CD14-positive monocyte (primary cell): ENCODE measurements at regions not wholly inside any gene's neighbourhood (a gene's known extent, or its start where the extent isn't known, plus 50 kb on each side); places are given as distances from the start of the nearest gene placed in this dataset.

Experiments used
- DNase-seq, 3 donors: peaks; one replicate each; pipeline ENCODE4 v3.0.0-alpha.2; 2011 to 2022
- H2AFZ ChIP-seq: 2 replicates; pipeline ENCODE4 v1.6.0; 2012; ENCODE audit warnings: mild to moderate bottlenecking, low read depth, low read length, inconsistent platforms; ENCODE audit not compliant: insufficient read depth, poor library complexity, severe bottlenecking
- H3K27ac ChIP-seq, 2 donors: 1 replicate in 1 of 2; 2 replicates in 1 of 2; pipeline ENCODE4 v1.5.1; 2012 to 2013; ENCODE audit warnings: low read length in 2 of 2, control low read depth in 1 of 2, inconsistent platforms in 1 of 2, low read depth in 1 of 2, mild to moderate bottlenecking in 1 of 2
- H3K27me3 ChIP-seq, 2 donors: one replicate each; pipeline versions ENCODE4 v1.6.0 to v1.6.1; 2011 to 2013; ENCODE audit warnings: low read length in 2 of 2; ENCODE audit not compliant: control insufficient read depth in 2 of 2, insufficient read depth in 2 of 2
- H3K36me3 ChIP-seq, 2 donors: replicated peaks in 1 of 2; 1 replicate in 1 of 2; 2 replicates in 1 of 2; pipeline versions ENCODE4 v1.5.1 to v1.6.1; 2012 to 2013; ENCODE audit warnings: low read length in 2 of 2, control low read depth in 1 of 2, inconsistent platforms in 1 of 2, mild to moderate bottlenecking in 1 of 2; ENCODE audit not compliant: insufficient read depth in 2 of 2, control insufficient read depth in 1 of 2
- H3K4me1 ChIP-seq, 2 donors: 1 replicate in 1 of 2; 2 replicates in 1 of 2; pipeline versions ENCODE4 v1.5.1 to v1.6.1; 2012 to 2013; ENCODE audit warnings: low read length in 2 of 2, control low read depth in 1 of 2, inconsistent platforms in 1 of 2, mild to moderate bottlenecking in 1 of 2, moderate library complexity in 1 of 2; ENCODE audit not compliant: insufficient read depth in 2 of 2, control insufficient read depth in 1 of 2
- H3K4me2 ChIP-seq: replicated peaks from 2 replicates; pipeline ENCODE3; 2012; ENCODE audit warnings: low read length, moderate library complexity, mild to moderate bottlenecking; ENCODE audit not compliant: poor library complexity, severe bottlenecking; ENCODE audit errors: extremely low read depth
- H3K4me3 ChIP-seq, 3 experiments: fragments of 200-600 bp in 1 of 3; sonication (generic) in 1 of 3; replicated peaks in 1 of 3; 1 replicate in 2 of 3; 2 replicates in 1 of 3; pipeline ENCODE4 v1.5.1; 2011 to 2013; ENCODE audit warnings: low read length in 3 of 3, mild to moderate bottlenecking in 3 of 3, control low read depth in 2 of 3, low read depth in 2 of 3, inconsistent platforms in 1 of 3, moderate library complexity in 1 of 3
- H3K79me2 ChIP-seq: 2 replicates; pipeline ENCODE4 v1.6.0; 2012; ENCODE audit warnings: mild to moderate bottlenecking, control low read depth, inconsistent platforms, low read length, moderate library complexity; ENCODE audit not compliant: insufficient read depth
- H3K9ac ChIP-seq: 2 replicates; pipeline ENCODE4 v1.6.0; 2017; ENCODE audit warnings: low read length, mild to moderate bottlenecking; ENCODE audit not compliant: insufficient read depth, poor library complexity, severe bottlenecking
- H3K9me3 ChIP-seq, 2 donors: replicated peaks in 1 of 2; 1 replicate in 1 of 2; 2 replicates in 1 of 2; pipeline versions ENCODE4 v1.5.1 to v1.6.1; 2012 to 2013; ENCODE audit warnings: low read length in 2 of 2, control low read depth in 1 of 2; ENCODE audit not compliant: control insufficient read depth in 1 of 2, insufficient read depth in 1 of 2
- H4K20me1 ChIP-seq: 2 replicates; pipeline ENCODE4 v1.6.0; 2012; ENCODE audit warnings: mild to moderate bottlenecking, low read length, control low read depth, moderate library complexity; ENCODE audit not compliant: insufficient read depth
- H3K27ac Mint-ChIP-seq, 7 donors: one replicate each; pipeline ENCODE4 v1.8.0; 2020; ENCODE audit warnings: mild to moderate bottlenecking in 7 of 7, mixed read lengths in 7 of 7, moderate library complexity in 6 of 7, inconsistent platforms in 2 of 7
- H3K27me3 Mint-ChIP-seq, 3 donors: one replicate each; pipeline ENCODE4 v1.8.0; 2021 to 2022; ENCODE audit warnings: low read depth in 3 of 3, mild to moderate bottlenecking in 3 of 3, mixed read lengths in 3 of 3, moderate library complexity in 3 of 3, inconsistent platforms in 1 of 3
- H3K36me3 Mint-ChIP-seq, 2 donors: one replicate each; pipeline ENCODE4 v1.8.0; 2020; ENCODE audit warnings: mixed read lengths in 2 of 2, inconsistent platforms in 1 of 2, mild to moderate bottlenecking in 1 of 2
- H3K4me1 Mint-ChIP-seq: one replicate; pipeline ENCODE4 v1.8.0; 2020; ENCODE audit warnings: mild to moderate bottlenecking, mixed read lengths
- H3K4me3 Mint-ChIP-seq, 2 donors: one replicate each; pipeline ENCODE4 v1.8.0; 2020; ENCODE audit warnings: mild to moderate bottlenecking in 2 of 2, mixed read lengths in 2 of 2, moderate library complexity in 1 of 2
- H3K9me3 Mint-ChIP-seq, 7 donors: one replicate each; pipeline ENCODE4 v1.8.0; 2020 to 2022; ENCODE audit warnings: mixed read lengths in 7 of 7, mild to moderate bottlenecking in 6 of 7, moderate library complexity in 6 of 7, inconsistent platforms in 2 of 7
- WGBS: methylation state at CpG from one replicate; pipeline ENCODE4 v1.1.5; 2013; ENCODE audit warnings: missing lambda C conversion rate; ENCODE audit not compliant: insufficient coverage; 5-methylcytosine and 5-hydroxymethylcytosine counted together
- intact Hi-C, 2 donors: fragments of 100-400 bp; cut with micrococcal nuclease; formaldehyde crosslinking; loops; one replicate each; pipeline versions ENCODE4 v1.15.0 to v1.15.1; 2023
- TF ChIP-seq, protein P1 (sequence below): fragments of 200-600 bp; IDR thresholded peaks from one replicate; pipeline ENCODE4 v1.8.0; 2022; ENCODE audit warnings: antibody characterized with exemption, mild to moderate bottlenecking

- no peak overlapping the region for H2AFZ ChIP-seq
- H3K27me3 ChIP-seq, result no peaks in the 10 kb centered on the region
- DNase-seq, result no peak
- H3K4me1 Mint-ChIP-seq, result no peaks in the 10 kb centered on the region
- TF ChIP-seq, protein P1, sequence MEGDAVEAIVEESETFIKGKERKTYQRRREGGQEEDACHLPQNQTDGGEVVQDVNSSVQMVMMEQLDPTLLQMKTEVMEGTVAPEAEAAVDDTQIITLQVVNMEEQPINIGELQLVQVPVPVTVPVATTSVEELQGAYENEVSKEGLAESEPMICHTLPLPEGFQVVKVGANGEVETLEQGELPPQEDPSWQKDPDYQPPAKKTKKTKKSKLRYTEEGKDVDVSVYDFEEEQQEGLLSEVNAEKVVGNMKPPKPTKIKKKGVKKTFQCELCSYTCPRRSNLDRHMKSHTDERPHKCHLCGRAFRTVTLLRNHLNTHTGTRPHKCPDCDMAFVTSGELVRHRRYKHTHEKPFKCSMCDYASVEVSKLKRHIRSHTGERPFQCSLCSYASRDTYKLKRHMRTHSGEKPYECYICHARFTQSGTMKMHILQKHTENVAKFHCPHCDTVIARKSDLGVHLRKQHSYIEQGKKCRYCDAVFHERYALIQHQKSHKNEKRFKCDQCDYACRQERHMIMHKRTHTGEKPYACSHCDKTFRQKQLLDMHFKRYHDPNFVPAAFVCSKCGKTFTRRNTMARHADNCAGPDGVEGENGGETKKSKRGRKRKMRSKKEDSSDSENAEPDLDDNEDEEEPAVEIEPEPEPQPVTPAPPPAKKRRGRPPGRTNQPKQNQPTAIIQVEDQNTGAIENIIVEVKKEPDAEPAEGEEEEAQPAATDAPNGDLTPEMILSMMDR, result no peak
- H3K4me3 Mint-ChIP-seq, result no peak overlapping the region
- H3K79me2 ChIP-seq, result no peaks in the 10 kb centered on the region
- no peak overlapping the region for H3K4me2 ChIP-seq
- H3K9ac ChIP-seq, result no peak overlapping the region
- H3K36me3 ChIP-seq, result no peaks in the 10 kb centered on the region
- H3K9me3 ChIP-seq, result peaks cover 0 to 3% of the 10 kb centered on the region in 2 donors
- H3K27ac Mint-ChIP-seq, result no peak overlapping the region
- WGBS, result 84% methylated on average over 5 of the region's 5 CpGs
- H4K20me1 ChIP-seq, result no peaks in the 10 kb centered on the region
- intact Hi-C loops, result no loop called here
- H3K4me1 ChIP-seq, result no peaks in the 10 kb centered on the region
- no peaks in the 10 kb centered on the region for H3K36me3 Mint-ChIP-seq
- peaks cover 0 to 4% (median 0%) of the 10 kb centered on the region in 3 donors for H3K27me3 Mint-ChIP-seq
- no peak overlapping the region for H3K4me3 ChIP-seq
- peaks cover 0 to 6% (median 4%) of the 10 kb centered on the region in 7 donors for H3K9me3 Mint-ChIP-seq
- no peak overlapping the region for H3K27ac ChIP-seq
Observed at GRCh38 chr18:69267895-69268294, 132.8 kb upstream of the DOK6 start.

DNA sequence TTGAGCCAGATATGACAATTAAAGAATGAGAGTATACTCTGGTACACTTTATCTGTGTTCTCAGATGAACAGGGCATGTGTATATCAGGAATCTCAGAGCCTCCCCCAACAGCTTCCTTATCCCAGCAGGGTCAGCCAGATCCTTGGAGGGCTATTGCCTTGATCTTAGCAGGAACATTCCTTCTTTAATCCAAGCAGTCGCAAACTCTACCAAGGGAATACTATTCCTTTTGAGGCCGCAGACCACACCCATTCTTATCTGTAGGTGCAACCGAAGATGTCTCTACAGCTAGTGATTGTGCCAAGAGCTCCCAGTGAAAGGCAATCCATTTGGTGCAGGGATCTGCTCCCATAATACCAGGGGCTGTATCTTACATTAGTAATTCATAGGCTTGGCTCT lies 118.3 kb upstream of the DOK6 start:
- Histone ChIP-seq H3K27ac (no peak overlapping the region), H3K4me1 (no peaks in the 10 kb centered on the region), H3K9me3 (no peaks in the 10 kb centered on the region), H3K79me2 (no peaks in the 10 kb centered on the region), H4K20me1 (no peaks in the 10 kb centered on the region), H3K9ac (no peak overlapping the region), H3K4me3 (no peak overlapping the region), H2AFZ (no peak overlapping the region), H3K36me3 (no peaks in the 10 kb centered on the region), H3K27me3 (no peaks in the 10 kb centered on the region), H3K4me2 (no peak overlapping the region)
- Mint-ChIP-seq H3K27me3 (no peaks in the 10 kb centered on the region), H3K4me3 (no peak overlapping the region), H3K27ac (no peak overlapping the region), H3K36me3 (no peaks in the 10 kb centered on the region), H3K4me1 (no peaks in the 10 kb centered on the region), H3K9me3 (peaks cover 0 to 3% (median 0%) of the 10 kb centered on the region in 7 donors)
- TF ChIP-seq, protein P1, result no peak
- intact Hi-C loops, result no loop called here
- WGBS, result 80% methylated on average over 2 of the region's 3 CpGs
- no peak for DNase-seq
